ENCODE measurements at regions not wholly inside any gene's neighbourhood (a gene's known extent, or its start where the extent isn't known, plus 50 kb on each side); places are given as distances from the start of the nearest gene placed in this dataset.

GRCh38 chrX:40331353-40331752, 233.6 kb upstream of the BCOR start:
- no peak overlapping the region for H3K9ac ChIP-seq (ENCODE audit: extremely low read depth, low read length, poor library complexity, severe bottlenecking)
- Mint-ChIP-seq H3K4me3 (no peak overlapping the region), H3K36me3 (ENCODE audit: low read depth) (no peaks in the 10 kb centered on the region), H3K4me1 (peaks cover 24% of the 10 kb centered on the region), H3K9me3 (peaks cover 41% of the 10 kb centered on the region), H3K27me3 (ENCODE audit: insufficient read depth) (no peaks in the 10 kb centered on the region), H3K27ac (no peak overlapping the region)
- 81 to 95% methylated on average over 3 of the region's 5 CpGs for WGBS, 2 experiments (ENCODE audit: insufficient coverage in 1 of 2, insufficient read length in 1 of 2)
- H3K27me3 ChIP-seq (ENCODE audit: control insufficient read depth, insufficient read depth, low read length, poor library complexity, severe bottlenecking) = no peaks in the 10 kb centered on the region
- H3K9me3 ChIP-seq (ENCODE audit: control insufficient read depth, low read length) = no peaks in the 10 kb centered on the region
- H3K36me3 ChIP-seq (ENCODE audit: control insufficient read depth, insufficient read depth, low read length) = no peaks in the 10 kb centered on the region
- no peaks in the 10 kb centered on the region for H3K4me1 ChIP-seq (ENCODE audit: control insufficient read depth, insufficient read depth, low read length)
- H3K4me3 ChIP-seq (ENCODE audit: low read length) = no peak overlapping the region
- TF ChIP-seq, protein P1, sequence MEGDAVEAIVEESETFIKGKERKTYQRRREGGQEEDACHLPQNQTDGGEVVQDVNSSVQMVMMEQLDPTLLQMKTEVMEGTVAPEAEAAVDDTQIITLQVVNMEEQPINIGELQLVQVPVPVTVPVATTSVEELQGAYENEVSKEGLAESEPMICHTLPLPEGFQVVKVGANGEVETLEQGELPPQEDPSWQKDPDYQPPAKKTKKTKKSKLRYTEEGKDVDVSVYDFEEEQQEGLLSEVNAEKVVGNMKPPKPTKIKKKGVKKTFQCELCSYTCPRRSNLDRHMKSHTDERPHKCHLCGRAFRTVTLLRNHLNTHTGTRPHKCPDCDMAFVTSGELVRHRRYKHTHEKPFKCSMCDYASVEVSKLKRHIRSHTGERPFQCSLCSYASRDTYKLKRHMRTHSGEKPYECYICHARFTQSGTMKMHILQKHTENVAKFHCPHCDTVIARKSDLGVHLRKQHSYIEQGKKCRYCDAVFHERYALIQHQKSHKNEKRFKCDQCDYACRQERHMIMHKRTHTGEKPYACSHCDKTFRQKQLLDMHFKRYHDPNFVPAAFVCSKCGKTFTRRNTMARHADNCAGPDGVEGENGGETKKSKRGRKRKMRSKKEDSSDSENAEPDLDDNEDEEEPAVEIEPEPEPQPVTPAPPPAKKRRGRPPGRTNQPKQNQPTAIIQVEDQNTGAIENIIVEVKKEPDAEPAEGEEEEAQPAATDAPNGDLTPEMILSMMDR (conservative IDR thresholded peaks at IDR 0.05) = no peak
- H3K27ac ChIP-seq (ENCODE audit: low read depth, low read length) = no peak overlapping the region
- DNase-seq = no peak

- H3K27ac Mint-ChIP-seq = no peak overlapping the region
- no peaks in the 10 kb centered on the region for H3K36me3 Mint-ChIP-seq (ENCODE audit: low read depth)
- Histone ChIP-seq H3K36me3 (ENCODE audit: control insufficient read depth, insufficient read depth, low read length) (no peaks in the 10 kb centered on the region), H3K9me3 (ENCODE audit: control insufficient read depth, low read length) (peaks cover 13% of the 10 kb centered on the region), H3K4me3 (ENCODE audit: low read length) (no peak overlapping the region), H3K27me3 (ENCODE audit: control insufficient read depth, insufficient read depth, low read length, poor library complexity, severe bottlenecking) (no peaks in the 10 kb centered on the region), H3K27ac (ENCODE audit: low read depth, low read length) (no peak overlapping the region), H3K9ac (ENCODE audit: extremely low read depth, low read length, poor library complexity, severe bottlenecking) (no peak overlapping the region), H3K4me1 (ENCODE audit: control insufficient read depth, insufficient read depth, low read length) (no peaks in the 10 kb centered on the region)
- H3K27me3 Mint-ChIP-seq (ENCODE audit: insufficient read depth) = no peaks in the 10 kb centered on the region
- H3K4me3 Mint-ChIP-seq = no peak overlapping the region
- DNase-seq = no peak
- H3K9me3 Mint-ChIP-seq = peaks cover 46% of the 10 kb centered on the region
- WGBS, 2 experiments (ENCODE audit: insufficient coverage in 1 of 2, insufficient read length in 1 of 2) = 100% methylated on average over 2 of the region's 2 CpGs; no CpG with 5 or more reads in 1 of the 2 experiments
- H3K4me1 Mint-ChIP-seq = peaks cover 30% of the 10 kb centered on the region
- TF ChIP-seq, protein P1 (conservative IDR thresholded peaks at IDR 0.05) = no peak
These were observed 231.9 kb upstream of the BCOR start for GRCh38 chrX:40329616-40330015.

- peak; percentile 79 for DNase-seq
- Histone ChIP-seq H3K9ac (ENCODE audit: extremely low read depth, low read length, poor library complexity, severe bottlenecking) (peak overlapping the region; percentile 45), H3K27me3 (ENCODE audit: control insufficient read depth, insufficient read depth, low read length, poor library complexity, severe bottlenecking) (no peaks in the 10 kb centered on the region), H3K36me3 (ENCODE audit: control insufficient read depth, insufficient read depth, low read length) (no peaks in the 10 kb centered on the region), H3K27ac (ENCODE audit: low read depth, low read length) (no peak overlapping the region), H3K9me3 (ENCODE audit: control insufficient read depth, low read length) (peaks cover 13% of the 10 kb centered on the region), H3K4me3 (ENCODE audit: low read length) (no peak overlapping the region), H3K4me1 (ENCODE audit: control insufficient read depth, insufficient read depth, low read length) (no peaks in the 10 kb centered on the region)
- Mint-ChIP-seq H3K4me1 (peaks cover 30% of the 10 kb centered on the region), H3K9me3 (peaks cover 40% of the 10 kb centered on the region), H3K4me3 (peak overlapping the region; percentile 30), H3K27me3 (ENCODE audit: insufficient read depth) (no peaks in the 10 kb centered on the region), H3K36me3 (ENCODE audit: low read depth) (no peaks in the 10 kb centered on the region), H3K27ac (peak overlapping the region; percentile 97)
- 57% methylated on average over 1 of the region's 1 CpG; no CpG with 5 or more reads in 1 of the 2 experiments for WGBS, 2 experiments (ENCODE audit: insufficient coverage in 1 of 2, insufficient read length in 1 of 2)
- TF ChIP-seq, protein P1 (conservative IDR thresholded peaks at IDR 0.05) = no peak
These were observed 229.3 kb upstream of the BCOR start for GRCh38 chrX:40327085-40327484.

Data from endodermal cell (in vitro differentiated cells).